Gastrocnemius medialis (tissue), 4 donors: ENCODE measurements at regions not wholly inside any gene's neighbourhood (a gene's known extent, or its start where the extent isn't known, plus 50 kb on each side); places are given as distances from the start of the nearest gene placed in this dataset.

Experiments used
- POLR2A ChIP-seq, 2 donors: fragments of 450-650 bp; IDR thresholded peaks; one replicate each; pipeline ENCODE4 v1.6.1; 2017; ENCODE audit warnings: antibody characterized with exemption in 2 of 2, mild to moderate bottlenecking in 2 of 2, moderate library complexity in 2 of 2
- TF ChIP-seq, protein P1 (sequence below), 5 experiments: fragments of 450-650 bp in 3 of 5; fragments of 200-600 bp in 2 of 5; sonication (generic) in 2 of 5; IDR thresholded peaks in 4 of 5; conservative IDR thresholded peaks in 1 of 5; 1 replicate in 4 of 5; 2 replicates in 1 of 5; pipeline ENCODE4 v1.5.1; 2016 to 2019; ENCODE audit warnings: antibody characterized with exemption in 5 of 5, mild to moderate bottlenecking in 3 of 5, moderate library complexity in 3 of 5

DNA sequence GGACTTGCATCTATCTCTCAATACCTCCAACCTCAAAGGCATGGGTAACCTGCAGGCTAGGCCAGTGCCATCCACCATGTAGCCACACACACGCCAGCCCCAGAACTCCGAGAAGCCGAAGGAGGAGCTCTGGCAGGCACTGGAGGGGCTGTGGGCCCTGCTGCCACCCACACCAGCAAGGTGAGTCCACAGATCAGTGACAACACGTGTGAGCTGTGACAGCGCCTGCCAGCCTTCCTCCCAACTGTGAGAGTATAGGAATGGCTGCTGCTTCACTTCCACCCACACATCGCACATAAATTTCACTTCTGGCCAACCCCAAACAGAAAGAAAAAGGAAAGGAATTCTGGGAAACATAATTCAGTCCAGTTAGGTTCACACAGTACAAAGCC lies 422.6 kb downstream of the BCOR start:
- TF ChIP-seq POLR2A (IDR thresholded peaks at IDR 0.05), result no peak
- TF ChIP-seq, protein P1, sequence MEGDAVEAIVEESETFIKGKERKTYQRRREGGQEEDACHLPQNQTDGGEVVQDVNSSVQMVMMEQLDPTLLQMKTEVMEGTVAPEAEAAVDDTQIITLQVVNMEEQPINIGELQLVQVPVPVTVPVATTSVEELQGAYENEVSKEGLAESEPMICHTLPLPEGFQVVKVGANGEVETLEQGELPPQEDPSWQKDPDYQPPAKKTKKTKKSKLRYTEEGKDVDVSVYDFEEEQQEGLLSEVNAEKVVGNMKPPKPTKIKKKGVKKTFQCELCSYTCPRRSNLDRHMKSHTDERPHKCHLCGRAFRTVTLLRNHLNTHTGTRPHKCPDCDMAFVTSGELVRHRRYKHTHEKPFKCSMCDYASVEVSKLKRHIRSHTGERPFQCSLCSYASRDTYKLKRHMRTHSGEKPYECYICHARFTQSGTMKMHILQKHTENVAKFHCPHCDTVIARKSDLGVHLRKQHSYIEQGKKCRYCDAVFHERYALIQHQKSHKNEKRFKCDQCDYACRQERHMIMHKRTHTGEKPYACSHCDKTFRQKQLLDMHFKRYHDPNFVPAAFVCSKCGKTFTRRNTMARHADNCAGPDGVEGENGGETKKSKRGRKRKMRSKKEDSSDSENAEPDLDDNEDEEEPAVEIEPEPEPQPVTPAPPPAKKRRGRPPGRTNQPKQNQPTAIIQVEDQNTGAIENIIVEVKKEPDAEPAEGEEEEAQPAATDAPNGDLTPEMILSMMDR (IDR thresholded peaks at IDR 0.05 in 4 of 5, conservative IDR thresholded peaks at IDR 0.05 in 1 of 5), result no peak
